COLO668 (cell line): ENCODE measurements at regions not wholly inside any gene's neighbourhood (a gene's known extent, or its start where the extent isn't known, plus 50 kb on each side); places are given as distances from the start of the nearest gene placed in this dataset.
"Not testable (repeated sequence)": the region's sequence is repeated elsewhere in the genome, so short reads cannot be mapped to it uniquely, and the experiment has no call there.

ENCODE experiments used
- DNase-seq: peaks from one replicate; lab custom pipeline; 2025; ENCODE audit not compliant: unreplicated experiment; lab: John Stamatoyannopoulos, UW

GRCh38 chr1:214141486-214141885 is 139.5 kb upstream of the SMYD2 start:
- no peak for DNase-seq

GRCh38 chr1:214143006-214143992 is 137.7 kb upstream of the SMYD2 start:
- DNase-seq: no peak

GRCh38 chr1:214144521-214144920 is 136.4 kb upstream of the SMYD2 start:
- DNase-seq: not testable (repeated sequence)

GRCh38 chr1:214146523-214146922 is 134.4 kb upstream of the SMYD2 start:
- DNase-seq: peak; percentile 50

- no peak for DNase-seq
Measured at GRCh38 chr1:214154596-214155292, 126.2 kb upstream of the SMYD2 start.

GRCh38 chr1:214155987-214156625 is 124.9 kb upstream of the SMYD2 start:
- no peak for DNase-seq

- DNase-seq: no peak
Measured at GRCh38 chr1:214164173-214164572, 116.8 kb upstream of the SMYD2 start.

GRCh38 chr1:214165850-214166374 is 115.0 kb upstream of the SMYD2 start:
- no peak for DNase-seq

GRCh38 chr1:214174508-214175199 is 106.3 kb upstream of the SMYD2 start:
- DNase-seq: no peak

GRCh38 chr1:214178102-214178501 is 102.9 kb upstream of the SMYD2 start:
- DNase-seq: no peak

- no peak for DNase-seq
Measured at GRCh38 chr1:214184992-214185391, 96.0 kb upstream of the SMYD2 start.

GRCh38 chr1:214186103-214186824 is 94.7 kb upstream of the SMYD2 start:
- no peak for DNase-seq

- DNase-seq: no peak
Measured at GRCh38 chr1:214187121-214187900, 93.6 kb upstream of the SMYD2 start.

GRCh38 chr1:214187933-214188332 is 93.0 kb upstream of the SMYD2 start:
- DNase-seq: no peak

- DNase-seq: no peak
Measured at GRCh38 chr1:214188835-214189234, 92.1 kb upstream of the SMYD2 start.

- DNase-seq: no peak
Measured at GRCh38 chr1:214192825-214193643, 87.9 kb upstream of the SMYD2 start.

- DNase-seq: no peak
Measured at GRCh38 chr1:214193691-214194090, 87.3 kb upstream of the SMYD2 start.

GRCh38 chr1:214198571-214198970 is 82.4 kb upstream of the SMYD2 start:
- no peak for DNase-seq
